HEK293 (cell line): ENCODE measurements at regions not wholly inside any gene's neighbourhood (a gene's known extent, or its start where the extent isn't known, plus 50 kb on each side); places are given as distances from the start of the nearest gene placed in this dataset.

ENCODE experiments used
- CTCF ChIA-PET: fragments of 350-600 bp; formaldehyde crosslinking; extraction: SDS; loops from one replicate; lab custom pipeline; 2021; ENCODE audit warnings: antibody characterized with exemption; lab: Yijun Ruan, JAX
- POLR2A ChIA-PET: fragments of 300-600 bp; formaldehyde crosslinking; extraction: SDS; loops from one replicate; lab custom pipeline; 2020; ENCODE audit warnings: antibody characterized with exemption, inconsistent platforms; lab: Yijun Ruan, JAX
- H3K27ac ChIP-seq: fragments of 200-500 bp; sonication (Bioruptor generic); 2 replicates; pipeline ENCODE4 v1.5.1; 2014; ENCODE audit warnings: low read depth, low read length, control low read depth, inconsistent platforms; ENCODE audit errors: extremely low read depth
- H3K36me3 ChIP-seq, 2 experiments: fragments of 200-500 bp in 1 of 2; sonication (Bioruptor generic) in 1 of 2; 1 replicate in 1 of 2; 2 replicates in 1 of 2; pipeline ENCODE4 v1.5.1; 2014 to 2017; ENCODE audit warnings: inconsistent platforms in 2 of 2, low read length in 2 of 2; ENCODE audit not compliant: control insufficient read depth in 2 of 2, insufficient read depth in 1 of 2
- H3K4me1 ChIP-seq: fragments of 200-500 bp; sonication (Bioruptor generic); 2 replicates; pipeline ENCODE4 v1.5.1; 2014; ENCODE audit warnings: mild to moderate bottlenecking, low read length, inconsistent platforms; ENCODE audit not compliant: control insufficient read depth, insufficient read depth
- H3K4me3 ChIP-seq: 2 replicates; pipeline ENCODE4 v1.5.1; 2011; ENCODE audit warnings: low read depth, mild to moderate bottlenecking, control low read depth, low read length, moderate library complexity
- H3K9me3 ChIP-seq: fragments of 200-500 bp; sonication (Bioruptor generic); 2 replicates; pipeline ENCODE4 v1.5.1; 2014; ENCODE audit warnings: low read depth, low read length, inconsistent platforms; ENCODE audit not compliant: control insufficient read depth, insufficient read depth
- ELK4 ChIP-seq: IDR thresholded peaks from 2 replicates; pipeline ENCODE4 v1.6.1; 2011; ENCODE audit warnings: mild to moderate bottlenecking, low read depth, low read length, borderline replicate concordance
- PRDM10 ChIP-seq: fragments of 450-650 bp; formaldehyde crosslinking; IDR thresholded peaks from 2 replicates; pipeline ENCODE4 v1.5.1; 2016; ENCODE audit warnings: missing biosample characterization, missing genetic modification characterization
- REST ChIP-seq: fragments of 450-650 bp; formaldehyde crosslinking; IDR thresholded peaks from 2 replicates; pipeline ENCODE4 v1.5.1; 2016; ENCODE audit warnings: missing biosample characterization, missing genetic modification characterization
- ZBTB17 ChIP-seq: fragments of 450-650 bp; formaldehyde crosslinking; IDR thresholded peaks from 2 replicates; pipeline ENCODE4 v1.5.1; 2016; ENCODE audit warnings: missing biosample characterization, missing genetic modification characterization
- ZNF133 ChIP-seq: fragments of 450-650 bp; formaldehyde crosslinking; IDR thresholded peaks from 2 replicates; pipeline ENCODE4 v1.5.1; 2016; ENCODE audit warnings: missing biosample characterization, missing genetic modification characterization
- ZNF366 ChIP-seq: fragments of 450-650 bp; formaldehyde crosslinking; conservative IDR thresholded peaks from 2 replicates; pipeline ENCODE4 v1.5.1; 2016; ENCODE audit warnings: missing biosample characterization, missing genetic modification characterization
- ZNF623 ChIP-seq: fragments of 450-650 bp; formaldehyde crosslinking; IDR thresholded peaks from 2 replicates; pipeline ENCODE4 v1.5.1; 2016; ENCODE audit warnings: missing biosample characterization, missing genetic modification characterization

GRCh38 chr11:19617696-19618523, 94.7 kb upstream of the NAV2 start:
- CTCF ChIA-PET, result no interaction called here

More at GRCh38 chr11:19617696-19618523, 94.7 kb upstream of the NAV2 start:
- no peaks in the 10 kb centered on the region for H3K36me3 ChIP-seq
- H3K27ac ChIP-seq, result no peak overlapping the region
- no peaks in the 10 kb centered on the region for H3K4me1 ChIP-seq
- no peak overlapping the region for H3K4me3 ChIP-seq
- H3K9me3 ChIP-seq, result no peaks in the 10 kb centered on the region
- POLR2A ChIA-PET, result no interaction called here
- TF ChIP-seq REST (no peak), ZNF366 (tag by site-specific recombination) (peak; percentile 89), ZNF623 (tag by site-specific recombination) (peak; percentile 17; the same call in 1 of the 2 replicates), ZBTB17 (tag by site-specific recombination) (peak; percentile 57; the same call in 1 of the 2 replicates), ZNF133 (tag by site-specific recombination) (no peak), ELK4 (no peak), PRDM10 (tag by site-specific recombination) (no peak)
- TF ChIP-seq, all 188 proteins: peak for 3
